ENCODE measurements at regions not wholly inside any gene's neighbourhood (a gene's known extent, or its start where the extent isn't known, plus 50 kb on each side); places are given as distances from the start of the nearest gene placed in this dataset.

- TF ChIP-seq, protein P1, sequence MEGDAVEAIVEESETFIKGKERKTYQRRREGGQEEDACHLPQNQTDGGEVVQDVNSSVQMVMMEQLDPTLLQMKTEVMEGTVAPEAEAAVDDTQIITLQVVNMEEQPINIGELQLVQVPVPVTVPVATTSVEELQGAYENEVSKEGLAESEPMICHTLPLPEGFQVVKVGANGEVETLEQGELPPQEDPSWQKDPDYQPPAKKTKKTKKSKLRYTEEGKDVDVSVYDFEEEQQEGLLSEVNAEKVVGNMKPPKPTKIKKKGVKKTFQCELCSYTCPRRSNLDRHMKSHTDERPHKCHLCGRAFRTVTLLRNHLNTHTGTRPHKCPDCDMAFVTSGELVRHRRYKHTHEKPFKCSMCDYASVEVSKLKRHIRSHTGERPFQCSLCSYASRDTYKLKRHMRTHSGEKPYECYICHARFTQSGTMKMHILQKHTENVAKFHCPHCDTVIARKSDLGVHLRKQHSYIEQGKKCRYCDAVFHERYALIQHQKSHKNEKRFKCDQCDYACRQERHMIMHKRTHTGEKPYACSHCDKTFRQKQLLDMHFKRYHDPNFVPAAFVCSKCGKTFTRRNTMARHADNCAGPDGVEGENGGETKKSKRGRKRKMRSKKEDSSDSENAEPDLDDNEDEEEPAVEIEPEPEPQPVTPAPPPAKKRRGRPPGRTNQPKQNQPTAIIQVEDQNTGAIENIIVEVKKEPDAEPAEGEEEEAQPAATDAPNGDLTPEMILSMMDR (IDR thresholded peaks at IDR 0.05; ENCODE audit: low read depth, low read length): no peak
- TF ChIP-seq MAX (IDR thresholded peaks at IDR 0.05; ENCODE audit: low read depth, low read length): no peak
Measured at GRCh38 chr13:21897161-21897560, 226.3 kb downstream of the FGF9 start.
